Activated CD8-positive, alpha-beta memory T cell treated with anti-CD3 and anti-CD28 coated beads, Interleukin-2, amount 10 ng/mL, durations not matched to agents 7 days and 5 days (primary cell): ENCODE measurements at regions not wholly inside any gene's neighbourhood (a gene's known extent, or its start where the extent isn't known, plus 50 kb on each side); places are given as distances from the start of the nearest gene placed in this dataset.
"Not testable (repeated sequence)": the region's sequence is repeated elsewhere in the genome, so short reads cannot be mapped to it uniquely, and the experiment has no call there.

Experiments
- ATAC-seq: fragments of 150-1000 bp; cut with Tn5 transposase; one replicate; pipeline ENCODE4 v1.10.0; 2021; ENCODE audit warnings: moderate library complexity
- CTCF ChIA-PET: fragments of 350-600 bp; sonication (Branson Sonifier 250); formaldehyde crosslinking; loops from one replicate; lab custom pipeline; 2021; ENCODE audit warnings: antibody characterized with exemption; lab: Charles Lee
- DNase-seq: peaks from one replicate; pipeline ENCODE4 v3.0.0-alpha.2; 2020
- H3K27ac Mint-ChIP-seq: one replicate; pipeline ENCODE4 v1.8.0; 2021; ENCODE audit warnings: mild to moderate bottlenecking, mixed read lengths
- H3K27me3 Mint-ChIP-seq: one replicate; pipeline ENCODE4 v1.8.0; 2021; ENCODE audit warnings: mixed read lengths
- H3K36me3 Mint-ChIP-seq: one replicate; pipeline ENCODE4 v1.8.0; 2021; ENCODE audit warnings: mild to moderate bottlenecking, mixed read lengths
- H3K4me1 Mint-ChIP-seq: one replicate; pipeline ENCODE4 v1.8.0; 2021; ENCODE audit warnings: mixed read lengths
- H3K4me3 Mint-ChIP-seq: one replicate; pipeline ENCODE4 v1.8.0; 2021; ENCODE audit warnings: mild to moderate bottlenecking, moderate library complexity, mixed read lengths
- H3K9me3 Mint-ChIP-seq: one replicate; pipeline ENCODE4 v1.8.0; 2022; ENCODE audit warnings: low read depth, mixed read lengths

GRCh38 chrX:144121566-144121965 is 237.7 kb downstream of the UBE2NL start:
- H3K9me3 Mint-ChIP-seq, H3K4me3 Mint-ChIP-seq, DNase-seq, H3K27ac Mint-ChIP-seq, CTCF ChIA-PET, H3K27me3 Mint-ChIP-seq, ATAC-seq, H3K36me3 Mint-ChIP-seq, H3K4me1 Mint-ChIP-seq: not testable (repeated sequence)

GRCh38 chrX:144127570-144128169 is 243.8 kb downstream of the UBE2NL start:
- H3K27me3 Mint-ChIP-seq, H3K4me1 Mint-ChIP-seq, H3K4me3 Mint-ChIP-seq, H3K36me3 Mint-ChIP-seq, CTCF ChIA-PET, ATAC-seq, H3K9me3 Mint-ChIP-seq, DNase-seq, H3K27ac Mint-ChIP-seq: not testable (repeated sequence)

- H3K27me3 Mint-ChIP-seq, CTCF ChIA-PET, H3K27ac Mint-ChIP-seq, DNase-seq, H3K36me3 Mint-ChIP-seq, H3K9me3 Mint-ChIP-seq, ATAC-seq, H3K4me1 Mint-ChIP-seq, H3K4me3 Mint-ChIP-seq: not testable (repeated sequence)
Measured at GRCh38 chrX:144129511-144129910, 245.6 kb downstream of the UBE2NL start.

- H3K36me3 Mint-ChIP-seq, DNase-seq, H3K9me3 Mint-ChIP-seq, H3K27me3 Mint-ChIP-seq, ATAC-seq, H3K4me3 Mint-ChIP-seq, H3K27ac Mint-ChIP-seq, CTCF ChIA-PET, H3K4me1 Mint-ChIP-seq: not testable (repeated sequence)
Measured at GRCh38 chrX:144130507-144130906, 246.6 kb downstream of the UBE2NL start.

GRCh38 chrX:144131080-144131479 is 247.2 kb downstream of the UBE2NL start:
- H3K27me3 Mint-ChIP-seq, CTCF ChIA-PET, H3K27ac Mint-ChIP-seq, H3K9me3 Mint-ChIP-seq, ATAC-seq, H3K36me3 Mint-ChIP-seq, H3K4me1 Mint-ChIP-seq, H3K4me3 Mint-ChIP-seq, DNase-seq: not testable (repeated sequence)

- H3K9me3 Mint-ChIP-seq, H3K4me1 Mint-ChIP-seq, DNase-seq, H3K4me3 Mint-ChIP-seq, CTCF ChIA-PET, H3K27ac Mint-ChIP-seq, H3K27me3 Mint-ChIP-seq, ATAC-seq, H3K36me3 Mint-ChIP-seq: not testable (repeated sequence)
Measured at GRCh38 chrX:144134448-144135119, 250.7 kb downstream of the UBE2NL start.

GRCh38 chrX:144154474-144154873 is 270.6 kb downstream of the UBE2NL start:
- CTCF ChIA-PET, H3K27ac Mint-ChIP-seq, DNase-seq, H3K4me1 Mint-ChIP-seq, H3K4me3 Mint-ChIP-seq, H3K27me3 Mint-ChIP-seq, H3K9me3 Mint-ChIP-seq, H3K36me3 Mint-ChIP-seq, ATAC-seq: not testable (repeated sequence)

- H3K27me3 Mint-ChIP-seq, H3K9me3 Mint-ChIP-seq, H3K4me3 Mint-ChIP-seq, H3K4me1 Mint-ChIP-seq, H3K36me3 Mint-ChIP-seq, CTCF ChIA-PET, H3K27ac Mint-ChIP-seq, DNase-seq: not testable (repeated sequence)
- ATAC-seq, result peak; percentile 66
Measured at GRCh38 chrX:144185197-144185596, 301.3 kb downstream of the UBE2NL start.

GRCh38 chrX:144188489-144188888 is 304.6 kb downstream of the UBE2NL start:
- H3K4me3 Mint-ChIP-seq, H3K36me3 Mint-ChIP-seq, H3K9me3 Mint-ChIP-seq, DNase-seq, ATAC-seq, H3K27me3 Mint-ChIP-seq, CTCF ChIA-PET, H3K4me1 Mint-ChIP-seq, H3K27ac Mint-ChIP-seq: not testable (repeated sequence)

- H3K4me1 Mint-ChIP-seq, ATAC-seq, DNase-seq, H3K27me3 Mint-ChIP-seq, H3K27ac Mint-ChIP-seq, H3K9me3 Mint-ChIP-seq, H3K36me3 Mint-ChIP-seq, CTCF ChIA-PET, H3K4me3 Mint-ChIP-seq: not testable (repeated sequence)
Measured at GRCh38 chrX:144197057-144197456, 313.2 kb downstream of the UBE2NL start.

- ATAC-seq, H3K4me1 Mint-ChIP-seq, DNase-seq, H3K36me3 Mint-ChIP-seq, H3K27me3 Mint-ChIP-seq, H3K4me3 Mint-ChIP-seq, H3K27ac Mint-ChIP-seq, CTCF ChIA-PET, H3K9me3 Mint-ChIP-seq: not testable (repeated sequence)
Measured at GRCh38 chrX:144202726-144203125, 318.9 kb downstream of the UBE2NL start.

- H3K9me3 Mint-ChIP-seq, H3K27ac Mint-ChIP-seq, ATAC-seq, H3K36me3 Mint-ChIP-seq, DNase-seq, CTCF ChIA-PET, H3K4me1 Mint-ChIP-seq, H3K27me3 Mint-ChIP-seq, H3K4me3 Mint-ChIP-seq: not testable (repeated sequence)
Measured at GRCh38 chrX:144208360-144209024, 324.6 kb downstream of the UBE2NL start.

GRCh38 chrX:144214651-144215050 is 330.8 kb downstream of the UBE2NL start:
- Mint-ChIP-seq H3K4me3 (no peak overlapping the region), H3K27me3 (no peaks in the 10 kb centered on the region), H3K9me3 (peaks cover 6% of the 10 kb centered on the region), H3K27ac (no peak overlapping the region), H3K36me3 (no peaks in the 10 kb centered on the region), H3K4me1 (no peaks in the 10 kb centered on the region)
- no peak for ATAC-seq
- CTCF ChIA-PET, result no interaction called here
- DNase-seq, result no peak

GRCh38 chrX:144219035-144219434 is 335.2 kb downstream of the UBE2NL start:
- Mint-ChIP-seq H3K4me3 (no peak overlapping the region), H3K27ac (no peak overlapping the region), H3K27me3 (no peaks in the 10 kb centered on the region), H3K9me3 (peaks cover 6% of the 10 kb centered on the region), H3K4me1 (no peaks in the 10 kb centered on the region), H3K36me3 (no peaks in the 10 kb centered on the region)
- CTCF ChIA-PET, result no interaction called here
- DNase-seq, result no peak
- no peak for ATAC-seq
